ENCODE measurements at regions not wholly inside any gene's neighbourhood (a gene's known extent, or its start where the extent isn't known, plus 50 kb on each side); places are given as distances from the start of the nearest gene placed in this dataset.
"Not testable (repeated sequence)": the region's sequence is repeated elsewhere in the genome, so short reads cannot be mapped to it uniquely, and the experiment has no call there.

DNA sequence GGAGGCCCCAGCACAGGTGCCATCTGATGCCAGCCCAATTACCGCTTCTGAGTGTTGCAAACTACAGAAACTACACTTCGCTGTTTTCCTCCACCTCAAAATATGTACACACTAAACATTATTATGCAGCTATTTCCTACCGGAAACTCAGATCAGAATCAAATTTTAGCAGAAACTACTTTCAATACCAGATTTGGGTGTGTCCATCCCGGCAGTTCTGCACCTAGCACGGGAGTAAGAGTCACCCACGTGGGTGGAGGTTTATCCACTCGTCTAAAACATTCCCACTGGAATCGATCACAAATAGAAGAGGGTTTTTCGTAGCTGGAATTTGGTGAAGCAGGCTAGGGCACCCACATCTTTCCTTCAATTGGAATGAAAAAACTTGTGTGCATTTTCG, 214.4 kb upstream of the PRKCQ start:
- no peak for DNase-seq

DNA sequence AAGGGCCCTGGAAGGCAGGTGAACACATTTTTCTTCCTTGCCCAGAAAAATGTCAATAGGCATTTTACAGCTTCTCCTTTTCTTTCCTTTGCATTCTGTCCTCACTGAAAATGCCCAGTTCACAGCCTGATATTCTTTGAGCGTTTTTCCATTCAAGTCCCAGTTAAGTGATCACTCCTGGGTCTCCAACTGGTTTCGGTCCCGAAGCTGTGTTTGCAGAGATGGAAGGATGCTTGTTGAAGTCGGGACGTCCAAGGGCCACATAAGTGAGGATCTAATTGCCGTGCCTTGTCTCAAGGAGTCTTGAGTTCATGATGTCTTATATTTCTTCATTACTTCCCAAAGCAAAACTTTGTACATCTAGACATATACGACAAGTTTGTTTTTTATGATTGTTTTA, 208.7 kb upstream of the PRKCQ start:
- DNase-seq: no peak

DNA sequence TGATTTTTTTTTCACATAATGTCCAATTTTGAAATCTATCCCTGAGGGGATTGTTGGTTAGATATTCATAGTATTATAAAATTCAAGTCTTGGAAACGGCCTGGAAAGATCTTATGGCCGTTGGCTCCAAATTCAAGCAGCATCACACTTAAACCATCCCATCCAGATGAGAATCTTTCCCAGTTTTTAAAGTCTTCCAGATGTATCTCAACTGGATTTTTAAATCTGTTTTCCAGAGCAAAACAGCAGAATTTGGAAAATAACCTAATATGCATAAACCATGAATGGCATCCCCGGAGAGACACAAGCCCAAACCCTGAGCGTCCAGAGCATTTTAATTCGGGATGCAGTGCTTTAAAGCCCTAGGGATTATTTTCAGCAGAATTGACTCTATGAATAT, 208.2 kb upstream of the PRKCQ start:
- no peak for DNase-seq

DNA sequence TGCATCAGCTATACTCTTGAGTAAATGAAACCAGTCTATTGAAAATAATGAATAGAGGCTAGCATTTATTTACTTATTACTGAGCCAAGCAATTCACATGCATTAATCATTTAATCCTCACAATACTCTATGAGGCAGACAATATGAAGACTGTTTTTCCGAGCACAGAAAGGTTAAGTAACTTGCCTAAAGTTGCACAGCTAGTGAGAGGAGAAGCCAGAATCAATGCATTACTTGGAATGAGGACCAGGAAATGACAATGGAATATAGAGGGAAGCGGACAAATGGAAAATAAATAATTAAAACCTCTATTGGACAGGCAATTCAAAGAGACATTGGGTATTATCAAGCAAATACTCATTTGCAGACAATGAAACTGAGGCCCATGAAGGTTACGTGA, 207.6 kb upstream of the PRKCQ start:
- no peak for DNase-seq

GRCh38 chr10:6787091-6787490, 207.0 kb upstream of the PRKCQ start:
- DNase-seq: no peak

GRCh38 chr10:6786579-6787031, 206.5 kb upstream of the PRKCQ start:
- no peak for DNase-seq

GRCh38 chr10:6784429-6784828, 204.4 kb upstream of the PRKCQ start:
- not testable (repeated sequence) for DNase-seq

DNA sequence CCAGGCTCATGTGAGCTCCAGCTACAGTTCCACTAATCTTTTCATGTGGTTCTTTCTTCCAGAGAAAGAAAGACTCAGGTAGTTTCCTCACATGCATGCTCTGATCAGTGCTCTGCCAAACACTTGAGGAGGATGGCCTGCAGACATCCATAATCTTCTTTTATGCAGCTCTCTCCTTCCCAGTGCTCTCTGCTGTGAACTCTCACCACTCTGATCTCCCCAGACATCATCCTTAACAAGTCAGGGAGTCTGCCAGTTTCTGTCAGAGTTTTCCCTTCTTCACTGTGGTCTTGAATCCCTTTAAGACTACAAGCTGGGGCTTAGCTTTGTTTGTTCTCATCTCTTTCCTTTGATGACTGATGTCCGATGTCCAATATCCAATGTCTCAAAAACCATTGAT, 203.4 kb upstream of the PRKCQ start:
- no peak for DNase-seq

DNA sequence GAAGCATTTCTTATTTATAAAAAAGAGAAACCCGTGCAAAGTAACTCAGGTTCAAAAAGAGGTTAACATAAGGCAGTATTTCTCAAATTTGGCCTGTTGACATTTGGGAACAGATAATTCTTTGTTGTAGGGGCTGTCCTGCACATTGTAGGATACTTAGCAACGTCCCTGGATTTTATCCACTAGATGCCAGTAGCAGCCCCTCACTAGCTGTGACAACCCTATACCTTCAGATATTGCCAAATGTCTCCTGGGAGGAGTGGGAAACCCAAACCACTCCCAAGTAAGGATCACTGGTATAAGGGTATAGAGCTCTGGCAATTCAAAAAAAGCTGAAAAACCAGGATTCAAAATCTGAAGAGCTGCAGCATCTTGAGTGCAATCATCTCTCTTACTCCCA, 202.3 kb upstream of the PRKCQ start:
- DNase-seq: no peak

DNA sequence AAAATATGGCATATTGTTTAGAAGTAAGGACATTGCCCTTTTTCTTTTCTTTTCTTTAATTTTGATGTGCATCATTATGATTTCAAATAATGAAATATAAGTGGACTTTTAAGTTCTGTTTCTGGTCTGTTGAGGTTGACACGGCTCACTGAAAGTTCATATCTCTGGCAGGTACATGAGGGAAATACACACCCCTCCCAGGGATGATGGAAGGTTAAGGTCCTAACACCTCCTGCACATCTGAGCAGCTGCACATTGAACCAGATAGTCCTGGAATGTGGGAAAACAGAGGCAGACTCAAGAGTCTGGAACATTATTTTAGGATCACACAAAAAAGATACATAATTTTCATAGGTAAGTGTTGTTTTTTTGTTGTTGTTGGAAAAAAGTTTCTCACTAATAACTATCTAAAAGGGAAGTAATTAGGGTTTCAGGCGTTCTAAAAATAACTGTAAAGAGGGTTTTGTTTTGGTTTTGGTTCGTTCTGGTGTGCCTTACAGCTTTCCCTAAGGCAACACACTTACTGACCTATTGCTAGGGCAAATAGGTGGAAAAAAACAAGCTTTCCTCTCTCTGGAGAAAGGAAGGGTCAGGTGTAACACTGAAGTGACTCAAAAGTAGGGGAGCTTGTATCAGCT, 201.2 kb upstream of the PRKCQ start:
- DNase-seq: no peak

DNA sequence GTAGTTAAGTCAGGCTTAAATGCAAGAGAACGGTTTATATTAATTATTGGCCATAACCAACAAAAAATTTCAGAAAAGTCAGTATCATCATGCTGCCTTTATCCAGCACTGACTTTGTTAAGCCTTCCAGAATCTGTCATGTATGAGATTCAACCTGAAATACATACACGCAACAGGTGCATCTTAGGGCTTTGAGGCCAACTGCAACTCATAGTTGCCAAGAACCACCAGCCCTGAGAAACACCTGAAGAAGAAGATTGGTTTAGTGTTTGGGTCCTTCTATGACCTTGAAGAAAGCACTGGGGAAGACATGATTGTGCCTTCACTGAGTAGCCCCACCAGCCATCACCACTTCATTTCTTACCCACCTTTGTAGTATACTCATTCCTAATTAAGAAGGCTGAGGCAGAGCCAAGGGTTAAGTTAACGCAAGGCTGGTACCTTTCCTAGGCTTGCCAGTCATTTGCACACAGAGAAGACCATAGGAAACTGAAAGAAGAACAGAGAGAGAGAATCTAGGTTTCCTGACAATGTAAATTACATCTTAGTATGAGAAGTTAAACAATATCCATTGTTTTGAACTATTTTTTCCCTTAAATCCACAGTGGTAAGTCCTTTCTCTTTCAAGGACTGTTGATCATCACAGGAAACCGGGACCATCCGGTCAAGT, 200.1 kb upstream of the PRKCQ start:
- DNase-seq: no peak

- no peak for DNase-seq
Measured at GRCh38 chr10:6778992-6779701, 199.1 kb upstream of the PRKCQ start.

DNA sequence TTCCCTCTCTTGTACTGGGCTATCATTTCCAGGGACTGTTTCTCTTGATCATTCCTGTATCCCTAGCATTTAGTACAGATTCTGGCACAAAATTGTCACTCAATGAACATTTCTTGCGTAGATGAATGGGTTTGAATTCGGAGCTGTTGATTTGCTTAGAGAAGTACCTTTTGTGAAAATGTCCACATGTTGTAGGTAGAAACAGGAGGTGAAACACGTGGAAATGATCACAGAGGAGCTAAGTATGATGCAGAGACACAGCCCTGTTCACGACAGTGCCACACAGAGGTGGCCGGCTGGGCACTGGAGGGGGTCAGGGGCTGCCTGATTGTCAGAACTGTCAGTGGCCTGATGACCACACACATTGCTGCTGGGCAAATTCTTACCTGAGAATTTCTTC, 196.1 kb upstream of the PRKCQ start:
- DNase-seq: no peak

- no peak for DNase-seq
Measured at GRCh38 chr10:6774406-6774805, 194.3 kb upstream of the PRKCQ start.

GRCh38 chr10:6771331-6771730, 191.3 kb upstream of the PRKCQ start:
- no peak for DNase-seq

- no peak for DNase-seq
Measured at GRCh38 chr10:6770846-6771245, 190.8 kb upstream of the PRKCQ start.

- no peak for DNase-seq
Measured at GRCh38 chr10:6769704-6770417, 189.8 kb upstream of the PRKCQ start.

- no peak for DNase-seq
Measured at GRCh38 chr10:6766131-6766801, 186.2 kb upstream of the PRKCQ start.

- DNase-seq: no peak
Measured at GRCh38 chr10:6763423-6763822, 183.3 kb upstream of the PRKCQ start.

GRCh38 chr10:6763001-6763400, 182.9 kb upstream of the PRKCQ start:
- DNase-seq: no peak

DNA sequence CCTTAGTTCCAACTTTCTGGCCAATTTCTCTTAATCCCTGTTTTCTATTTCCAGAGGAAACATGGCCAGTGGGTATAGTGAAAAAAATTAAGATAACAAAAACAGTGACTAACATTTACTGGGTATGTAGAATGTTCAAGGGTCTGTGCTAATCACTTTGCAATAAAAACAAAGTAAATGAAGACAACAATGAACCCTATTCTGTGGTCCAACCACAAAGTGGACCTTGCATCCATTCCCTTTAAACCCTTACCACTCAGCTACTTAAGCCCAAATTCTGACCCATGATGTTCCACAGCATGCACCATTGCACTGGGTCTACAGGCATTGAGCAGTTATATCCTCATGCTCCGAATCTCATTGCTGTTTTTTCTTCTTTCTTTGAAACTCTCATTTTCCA, 179.9 kb upstream of the PRKCQ start:
- no peak for DNase-seq

GRCh38 chr10:6757158-6757557, 177.1 kb upstream of the PRKCQ start:
- DNase-seq: no peak

GRCh38 chr10:6756716-6757115, 176.6 kb upstream of the PRKCQ start:
- no peak for DNase-seq

Measured in activated CD4-positive, alpha-beta T cell treated with anti-CD3 and anti-CD28 coated beads, Interleukin-2, Interleukin-6, amounts not matched to agents 100 ng/mL and 50 ng/mL, durations not matched to agents 16 hours and 8 hours (primary cell).